Mucosa of rectum (tissue), 2 donors: ENCODE measurements at regions not wholly inside any gene's neighbourhood (a gene's known extent, or its start where the extent isn't known, plus 50 kb on each side); places are given as distances from the start of the nearest gene placed in this dataset.

Source experiments
- H3K27ac ChIP-seq, 2 donors: one replicate each; pipeline ENCODE4 v1.7.0; 2013; ENCODE audit warnings: inconsistent platforms in 2 of 2, low read depth in 2 of 2, low read length in 2 of 2
- H3K27me3 ChIP-seq, 2 donors: one replicate each; pipeline ENCODE4 v1.7.0; 2013; ENCODE audit warnings: low read length in 2 of 2; ENCODE audit not compliant: control insufficient read depth in 2 of 2, insufficient read depth in 2 of 2
- H3K36me3 ChIP-seq, 2 donors: one replicate each; pipeline ENCODE4 v1.7.0; 2013; ENCODE audit warnings: low read length in 2 of 2; ENCODE audit not compliant: control insufficient read depth in 2 of 2, insufficient read depth in 2 of 2
- H3K4me1 ChIP-seq, 2 donors: one replicate each; pipeline ENCODE4 v1.7.0; 2013; ENCODE audit warnings: low read length in 2 of 2, mild to moderate bottlenecking in 1 of 2; ENCODE audit not compliant: control insufficient read depth in 2 of 2, insufficient read depth in 2 of 2
- H3K4me3 ChIP-seq, 2 donors: one replicate each; pipeline ENCODE4 v1.7.0; 2013; ENCODE audit warnings: low read length in 2 of 2
- H3K9ac ChIP-seq, 2 donors: one replicate each; pipeline ENCODE4 v1.7.0; 2013; ENCODE audit warnings: low read length in 2 of 2, low read depth in 1 of 2, mild to moderate bottlenecking in 1 of 2
- H3K9me3 ChIP-seq, 2 donors: one replicate each; pipeline ENCODE4 v1.7.0; 2013; ENCODE audit warnings: low read length in 2 of 2; ENCODE audit not compliant: control insufficient read depth in 2 of 2
- donor health status: healthy.
- donor health status: Normal muscosa, but diverticular disease.

DNA sequence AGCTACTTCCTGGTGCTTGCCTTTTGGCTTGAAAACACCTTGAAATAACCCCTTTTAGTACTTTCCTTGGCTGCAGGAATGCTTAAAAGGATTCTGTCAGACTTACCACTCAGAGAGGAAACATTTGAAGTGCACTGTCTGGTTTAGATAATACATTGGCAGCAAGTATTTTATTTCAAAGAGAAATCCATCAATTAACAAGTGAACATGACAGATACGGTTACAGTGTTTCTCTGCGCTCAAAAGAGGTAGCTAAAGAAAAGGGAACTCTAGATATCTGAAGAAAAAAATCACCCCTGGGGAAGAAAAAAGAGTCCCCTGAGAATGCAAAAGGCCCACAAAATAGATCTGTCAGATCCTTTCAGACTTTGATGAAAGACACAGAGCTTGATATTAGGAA is 421.9 kb downstream of the LRFN5 start:
- no peak overlapping the region for H3K27ac ChIP-seq
- no peaks in the 10 kb centered on the region for H3K27me3 ChIP-seq
- no peaks in the 10 kb centered on the region for H3K9me3 ChIP-seq
- H3K4me3 ChIP-seq: no peak overlapping the region
- H3K9ac ChIP-seq: no peak overlapping the region
- H3K36me3 ChIP-seq: no peaks in the 10 kb centered on the region
- H3K4me1 ChIP-seq: no peaks in the 10 kb centered on the region

DNA sequence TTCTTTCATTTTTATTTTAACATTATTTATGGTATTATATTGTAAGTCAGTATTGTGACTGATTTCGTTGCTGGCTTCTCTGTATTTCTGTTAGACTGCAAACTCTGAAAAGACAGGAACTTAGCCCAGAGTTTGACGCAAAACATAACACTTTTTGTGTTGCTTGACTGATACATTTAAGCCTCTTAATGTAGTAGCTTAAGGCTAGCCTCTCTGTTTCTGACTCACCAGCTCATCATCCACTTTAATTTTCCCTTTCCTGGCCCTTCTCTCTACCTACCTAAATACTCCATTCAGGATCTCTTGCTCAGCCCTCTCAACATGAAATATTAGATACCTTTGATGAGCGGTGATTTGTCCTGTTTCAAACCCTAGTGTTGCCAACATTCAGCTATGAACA is 420.6 kb downstream of the LRFN5 start:
- H3K27ac ChIP-seq: no peak overlapping the region
- H3K27me3 ChIP-seq: no peaks in the 10 kb centered on the region
- no peaks in the 10 kb centered on the region for H3K4me1 ChIP-seq
- H3K36me3 ChIP-seq: no peaks in the 10 kb centered on the region
- H3K9ac ChIP-seq: no peak overlapping the region
- no peaks in the 10 kb centered on the region for H3K9me3 ChIP-seq
- no peak overlapping the region for H3K4me3 ChIP-seq

DNA sequence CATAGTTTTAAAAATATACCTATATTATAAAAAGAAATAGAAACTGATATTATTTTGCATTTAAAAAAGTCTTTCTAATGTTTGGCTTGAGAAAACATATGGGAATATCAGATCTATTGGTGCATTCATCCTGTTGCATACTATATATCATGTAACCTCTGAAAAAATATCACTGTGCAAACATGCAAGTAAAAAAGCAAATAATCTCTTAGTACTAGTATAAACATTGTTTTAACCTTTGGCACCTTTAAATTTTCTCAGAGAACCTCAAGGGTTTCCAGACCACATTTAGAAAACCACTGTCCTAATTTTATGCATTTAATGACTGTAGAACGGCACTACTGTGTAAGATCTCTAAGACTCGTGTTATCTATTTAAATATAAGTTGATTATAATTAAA is 416.8 kb downstream of the LRFN5 start:
- Histone ChIP-seq H3K9ac (no peak overlapping the region), H3K27me3 (no peaks in the 10 kb centered on the region), H3K4me3 (no peak overlapping the region), H3K9me3 (peaks cover 0 to 3% of the 10 kb centered on the region in 2 donors), H3K27ac (no peak overlapping the region), H3K36me3 (no peaks in the 10 kb centered on the region), H3K4me1 (no peaks in the 10 kb centered on the region)

DNA sequence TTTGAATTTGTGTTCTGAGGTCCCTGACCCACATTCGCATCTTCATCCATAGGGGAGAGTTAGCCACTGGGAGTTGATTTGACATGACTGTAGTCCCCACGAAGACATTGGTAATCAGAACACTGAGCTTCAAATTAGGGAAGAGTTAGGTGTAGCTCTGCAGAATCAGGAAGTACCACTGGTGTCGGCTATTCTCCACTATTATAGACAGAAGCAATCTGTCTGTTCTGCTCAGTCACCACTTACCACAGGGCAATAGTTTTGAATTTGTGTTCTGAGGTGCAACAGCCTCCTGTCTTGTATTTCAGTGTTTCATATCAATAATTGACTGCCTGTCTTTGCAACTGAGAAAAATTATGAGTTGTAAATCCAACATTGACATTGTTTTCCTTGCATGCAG is 407.6 kb downstream of the LRFN5 start:
- Histone ChIP-seq H3K9me3 (peaks cover 0 to 2% of the 10 kb centered on the region in 2 donors), H3K9ac (no peak overlapping the region)

DNA sequence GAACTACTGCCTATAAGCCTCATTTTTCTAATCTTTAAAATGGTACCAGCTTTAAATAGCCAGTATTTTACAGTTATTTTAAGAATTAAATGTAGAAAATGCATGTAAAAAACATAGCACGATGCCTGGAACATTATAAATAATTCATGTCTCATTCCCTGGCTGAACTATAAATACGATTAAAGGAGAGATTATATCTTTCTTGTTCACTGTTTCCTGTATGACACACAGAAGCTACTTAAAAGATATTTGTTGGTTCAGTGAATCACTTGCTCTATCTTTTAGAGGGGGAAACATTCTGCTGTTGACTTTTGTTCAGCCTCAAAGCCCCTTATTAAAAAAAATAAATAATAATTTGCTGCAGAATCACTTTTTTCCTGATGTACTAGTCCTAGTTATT is 406.9 kb downstream of the LRFN5 start:
- Histone ChIP-seq H3K36me3 (no peaks in the 10 kb centered on the region), H3K4me1 (no peaks in the 10 kb centered on the region), H3K4me3 (no peak overlapping the region), H3K9ac (no peak overlapping the region), H3K27ac (no peak overlapping the region), H3K27me3 (no peaks in the 10 kb centered on the region), H3K9me3 (peaks cover 0 to 2% of the 10 kb centered on the region in 2 donors)

More for the DNA sequence above, 407.6 kb downstream of the LRFN5 start:
- H3K36me3 ChIP-seq: no peaks in the 10 kb centered on the region
- no peaks in the 10 kb centered on the region for H3K27me3 ChIP-seq
- H3K4me1 ChIP-seq: no peaks in the 10 kb centered on the region
- H3K27ac ChIP-seq: no peak overlapping the region
- no peak overlapping the region for H3K4me3 ChIP-seq

DNA sequence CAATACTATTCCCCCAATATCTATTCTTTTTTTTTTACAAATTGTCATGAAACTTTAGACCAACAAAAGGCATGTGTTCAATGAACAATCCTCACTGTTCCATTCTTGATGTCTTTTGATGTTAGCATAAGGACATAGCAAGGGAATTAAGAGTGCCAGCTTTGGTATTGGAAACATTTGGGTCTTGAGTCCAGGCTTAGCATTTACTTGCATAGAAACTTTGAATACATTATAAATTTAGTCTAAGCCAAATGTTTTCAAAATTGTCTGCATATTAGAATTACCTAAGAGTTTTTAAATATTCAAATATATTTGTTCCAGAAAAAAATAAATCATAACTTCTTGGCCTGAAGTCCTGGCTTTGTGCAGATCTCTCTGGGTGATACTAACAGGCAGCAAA is 406.5 kb downstream of the LRFN5 start:
- Histone ChIP-seq H3K36me3 (no peaks in the 10 kb centered on the region), H3K9me3 (peaks cover 0 to 2% of the 10 kb centered on the region in 2 donors), H3K9ac (no peak overlapping the region), H3K4me3 (no peak overlapping the region), H3K27me3 (no peaks in the 10 kb centered on the region), H3K4me1 (no peaks in the 10 kb centered on the region), H3K27ac (no peak overlapping the region)

DNA sequence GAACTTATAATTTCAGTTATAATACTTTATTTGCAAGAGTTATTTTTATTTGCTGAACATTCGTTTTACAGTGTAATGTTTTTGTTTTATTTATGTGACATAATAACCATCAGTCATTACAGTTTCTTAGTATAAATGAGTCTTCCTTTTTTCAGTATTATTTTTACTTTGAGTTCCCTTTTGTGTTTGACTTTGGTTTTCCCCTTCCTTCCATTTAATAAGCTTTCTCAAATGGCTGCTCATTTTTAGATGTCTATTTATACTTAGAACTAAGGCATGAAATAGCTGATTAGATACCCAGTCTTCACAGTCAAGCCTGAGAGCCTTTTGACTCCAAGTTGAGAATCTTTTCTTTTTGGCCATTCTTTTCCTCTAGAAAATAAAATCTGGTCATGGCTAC is 404.5 kb downstream of the LRFN5 start:
- Histone ChIP-seq H3K9me3 (peaks cover 0 to 2% of the 10 kb centered on the region in 2 donors), H3K4me3 (no peak overlapping the region), H3K27me3 (no peaks in the 10 kb centered on the region), H3K36me3 (no peaks in the 10 kb centered on the region), H3K9ac (no peak overlapping the region), H3K4me1 (no peaks in the 10 kb centered on the region), H3K27ac (no peak overlapping the region)

DNA sequence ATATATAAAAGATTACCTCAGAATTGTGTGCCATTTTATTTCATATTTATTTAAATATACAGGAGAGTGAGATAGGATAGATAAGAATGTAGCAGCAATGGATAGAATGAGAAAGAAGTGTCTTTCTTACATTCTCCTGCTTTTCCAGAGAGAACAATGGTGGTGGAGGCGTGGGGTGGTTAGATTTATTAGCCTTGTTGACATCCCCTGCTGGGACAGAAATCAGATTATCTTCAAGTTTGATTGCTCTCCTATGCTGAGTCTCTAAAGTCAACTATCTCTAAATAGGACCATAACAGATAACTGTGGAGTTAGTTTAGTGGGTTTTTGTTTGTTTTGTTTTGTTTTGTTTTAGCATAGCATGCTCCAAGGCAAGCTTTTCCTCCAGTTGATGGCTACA is 397.6 kb downstream of the LRFN5 start:
- Histone ChIP-seq H3K4me1 (no peaks in the 10 kb centered on the region), H3K4me3 (no peak overlapping the region), H3K27me3 (no peaks in the 10 kb centered on the region), H3K36me3 (no peaks in the 10 kb centered on the region), H3K9me3 (no peaks in the 10 kb centered on the region), H3K27ac (no peak overlapping the region), H3K9ac (no peak overlapping the region)

DNA sequence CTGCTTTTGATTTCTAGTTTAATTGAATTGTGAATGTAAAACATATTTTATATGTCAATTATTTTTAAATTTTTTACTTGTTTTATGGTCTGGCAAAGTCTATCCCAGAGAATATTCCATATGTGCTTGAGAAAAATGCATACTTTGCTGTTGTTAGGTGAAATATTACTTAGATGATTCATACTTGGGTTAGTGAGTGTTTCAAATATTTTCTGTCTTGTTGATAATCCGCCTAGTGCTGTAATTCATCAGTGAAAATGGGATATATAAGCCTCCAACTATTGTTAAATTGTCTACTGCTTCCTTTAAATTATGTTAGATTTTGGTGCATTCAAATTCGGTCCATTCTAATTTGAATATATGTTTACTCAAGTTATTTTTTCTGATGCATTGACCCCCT is 395.5 kb downstream of the LRFN5 start:
- no peak overlapping the region for H3K9ac ChIP-seq
- no peaks in the 10 kb centered on the region for H3K9me3 ChIP-seq
- no peaks in the 10 kb centered on the region for H3K36me3 ChIP-seq
- no peaks in the 10 kb centered on the region for H3K27me3 ChIP-seq
- H3K4me1 ChIP-seq: no peaks in the 10 kb centered on the region
- H3K4me3 ChIP-seq: no peak overlapping the region
- no peak overlapping the region for H3K27ac ChIP-seq

DNA sequence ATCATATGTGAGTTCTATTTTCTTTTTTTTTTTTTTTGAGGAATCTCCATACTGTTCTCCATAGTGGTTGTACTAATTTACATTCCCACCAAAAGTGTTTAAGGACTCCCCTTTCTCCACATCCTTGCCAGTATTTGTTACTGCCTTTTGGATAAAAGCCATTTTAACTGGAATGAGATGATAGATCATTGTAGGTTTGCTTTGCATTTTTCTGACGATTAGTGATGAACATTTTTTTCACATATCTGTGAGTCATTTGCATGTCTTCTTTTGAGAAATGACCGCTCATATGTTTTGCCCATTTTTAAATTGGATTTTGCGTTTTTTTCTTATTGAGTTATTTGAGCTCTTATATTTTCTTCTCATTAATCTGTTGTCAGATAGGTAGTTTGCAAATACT is 394.8 kb downstream of the LRFN5 start:
- no peaks in the 10 kb centered on the region for H3K36me3 ChIP-seq
- no peaks in the 10 kb centered on the region for H3K4me1 ChIP-seq
- no peak overlapping the region for H3K4me3 ChIP-seq
- H3K9me3 ChIP-seq: no peaks in the 10 kb centered on the region
- H3K27ac ChIP-seq: no peak overlapping the region
- no peaks in the 10 kb centered on the region for H3K27me3 ChIP-seq
- no peak overlapping the region for H3K9ac ChIP-seq

DNA sequence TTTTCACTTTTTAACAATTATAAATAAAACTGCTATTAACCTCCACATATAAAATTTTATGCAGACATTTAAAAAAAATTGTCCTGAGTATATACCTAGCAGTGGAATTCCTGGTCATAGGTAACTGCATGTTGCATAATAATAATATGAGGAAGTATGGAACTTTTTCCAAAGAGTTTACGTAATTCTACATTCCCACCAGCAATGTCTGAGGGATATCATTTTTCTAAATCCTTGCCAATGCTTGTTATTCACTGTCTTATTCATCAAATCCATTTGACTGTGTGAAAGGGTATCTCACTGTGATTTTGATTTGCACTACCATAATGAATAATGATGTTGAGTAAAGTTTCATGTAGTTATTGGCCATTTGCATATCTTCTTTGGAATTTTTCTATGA is 393.8 kb downstream of the LRFN5 start:
- no peaks in the 10 kb centered on the region for H3K9me3 ChIP-seq
- H3K4me3 ChIP-seq: no peak overlapping the region
- no peak overlapping the region for H3K27ac ChIP-seq
- H3K9ac ChIP-seq: no peak overlapping the region
- no peaks in the 10 kb centered on the region for H3K36me3 ChIP-seq
- no peaks in the 10 kb centered on the region for H3K4me1 ChIP-seq
- no peaks in the 10 kb centered on the region for H3K27me3 ChIP-seq
